Heart left ventricle (tissue), 16 donors: ENCODE measurements at regions not wholly inside any gene's neighbourhood (a gene's known extent, or its start where the extent isn't known, plus 50 kb on each side); places are given as distances from the start of the nearest gene placed in this dataset.

Experiments used
- ATAC-seq, 4 donors: fragments of 200-7000 bp; cut with Tn5 transposase; one replicate each; pipeline ENCODE4 v1.9.1; 2020 to 2022; ENCODE audit warnings: moderate library complexity in 4 of 4, mild to moderate bottlenecking in 3 of 4, moderate number of reproducible peaks in 1 of 4
- DNase-seq, 5 donors: peaks; one replicate each; pipeline ENCODE4 v3.0.0-alpha.2; 2020
- H3K27ac ChIP-seq, 12 donors: fragments of 200-600 bp; sonication (generic) in 4 of 12; one replicate each; pipeline versions ENCODE4 v1.5.0 to v1.8.0; 2016 to 2022; ENCODE audit warnings: mild to moderate bottlenecking in 2 of 12
- H3K27me3 ChIP-seq, 9 donors: fragments of 200-600 bp; sonication (generic) in 2 of 9; one replicate each; pipeline versions ENCODE4 v1.5.1 to v1.8.0; 2016 to 2022; ENCODE audit warnings: mild to moderate bottlenecking in 3 of 9
- H3K36me3 ChIP-seq, 9 donors: fragments of 200-600 bp; sonication (generic) in 2 of 9; one replicate each; pipeline versions ENCODE4 v1.5.0 to v1.8.0; 2018 to 2022; ENCODE audit warnings: mild to moderate bottlenecking in 2 of 9
- H3K4me1 ChIP-seq, 12 donors: fragments of 200-600 bp; sonication (generic) in 4 of 12; one replicate each; pipeline versions ENCODE4 v1.5.0 to v1.8.0; 2016 to 2022; ENCODE audit warnings: mild to moderate bottlenecking in 3 of 12
- H3K4me3 ChIP-seq, 12 donors: fragments of 200-600 bp; sonication (generic) in 4 of 12; one replicate each; pipeline versions ENCODE4 v1.5.0 to v1.8.0; 2017 to 2022; ENCODE audit warnings: mild to moderate bottlenecking in 9 of 12, moderate library complexity in 4 of 12
- H3K9me3 ChIP-seq, 12 donors: fragments of 200-600 bp; sonication (generic) in 4 of 12; one replicate each; pipeline versions ENCODE4 v1.5.0 to v1.8.0; 2016 to 2022; ENCODE audit warnings: mild to moderate bottlenecking in 1 of 12
- CTCF ChIP-seq, 12 donors: fragments of 200-600 bp; sonication (generic) in 4 of 12; IDR thresholded peaks; one replicate each; pipeline versions ENCODE4 v1.5.0 to v1.8.0; 2018 to 2022; ENCODE audit warnings: antibody characterized with exemption in 12 of 12, mild to moderate bottlenecking in 5 of 12
- POLR2A ChIP-seq, 2 donors: fragments of 450-650 bp; IDR thresholded peaks; one replicate each; pipeline ENCODE4 v1.6.1; 2017; ENCODE audit warnings: antibody characterized with exemption in 2 of 2, mild to moderate bottlenecking in 2 of 2, moderate library complexity in 2 of 2
- WGBS, 4 donors: extraction: QIAGEN DNeasy Blood & Tissue Kit in 2 of 4; methylation state at CpG; one replicate each; pipeline versions ENCODE4 v1.1.5 to v1.1.7; 2013 to 2018; 5-methylcytosine and 5-hydroxymethylcytosine counted together
- intact Hi-C, 10 donors: fragments of 100-400 bp; cut with DNase I; formaldehyde crosslinking; loops; one replicate each; pipeline versions ENCODE4 v1.11.1 to v1.14.2; 2022
- donor health status: ischemic (EF 13 %, LVEDD 7.1; RV severe dilation, severe dysfunction).
- donor health status: healthy with polysubstance abuse.
- donor health status: DM: no; HTN: yes; CAD: no.
- donor health status: DM: no; HTN: no; CAD: no.
- donor health status: ischemic (EF 25% LVEDD 6.9; RV normal size, moderate dysfunction).
- donor health status: ischemic (EF 25% LVEDD 5.7; RV mildly dilated, moderate dysfunction).
- donor health status: healthy.
- donor health status: DM: yes; HTN: yes; CAD: no.
- donor health status: ischemic (EF 35%, LVEDD 5.7; RV mildly dilated, moderate dysfunction).
- donor health status: nonischemic (EF 11% LVEDD 7.7; RV severe dilation, severe dysfunction).
- donor health status: DM: yes; HTN: yes; CAD: no.
- donor health status: PGD.
- donor health status: ischemic (EF 29% LVEDD 5.4; RV normal size, mild dysfunction).
- donor health status: nonischemic (EF 23%, LVEDD 6.1; RV moderate dilation, normal function).

DNA sequence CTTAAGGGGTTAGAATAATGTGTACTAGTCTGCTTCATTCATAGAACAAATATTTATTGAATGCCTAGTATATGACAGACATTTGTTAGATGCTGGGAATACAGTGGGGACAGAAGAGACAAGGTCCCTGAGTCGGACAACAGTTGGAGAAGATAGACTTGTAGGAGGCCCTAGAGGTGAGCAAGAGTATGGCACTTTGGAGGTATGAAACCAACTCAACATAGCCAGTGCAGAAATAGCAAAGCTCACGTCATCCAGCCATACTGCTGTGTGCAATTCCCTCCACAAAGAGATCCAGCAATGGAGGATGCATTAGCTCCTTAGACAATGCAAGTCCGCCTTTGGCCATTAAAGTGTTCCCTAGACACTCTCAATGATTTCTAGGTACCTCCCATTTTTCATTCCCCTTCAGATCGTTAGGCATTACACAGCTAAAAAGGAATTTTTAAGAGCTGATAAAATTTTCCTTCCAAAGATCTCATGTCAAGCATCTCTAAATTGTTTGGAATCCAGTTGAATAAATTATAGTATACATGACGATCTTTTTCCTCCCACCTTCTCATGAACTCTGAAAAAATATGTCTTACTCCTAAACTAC is 1949.6 kb upstream of the WWC1 start:
- 51 to 65% (median 63%) methylated on average over 5 of the region's 5 CpGs for WGBS, 4 donors
- Histone ChIP-seq H3K9me3 (no peaks in the 10 kb centered on the region), H3K36me3 (no peaks in the 10 kb centered on the region), H3K27ac (no peak overlapping the region), H3K4me3 (no peak overlapping the region), H3K27me3 (no peaks in the 10 kb centered on the region), H3K4me1 (no peaks in the 10 kb centered on the region)
- TF ChIP-seq POLR2A (IDR thresholded peaks at IDR 0.05) (no peak), CTCF (IDR thresholded peaks at IDR 0.05) (peak in 2 of 12 donors; percentile 21 to 25)
- ATAC-seq (peak in 1 of 4 donors; percentile 39), DNase-seq (no peak)
- intact Hi-C loops, result no loop called here

GRCh38 chr5:166342402-166342801 is 1949.0 kb upstream of the WWC1 start:
- TF ChIP-seq CTCF (IDR thresholded peaks at IDR 0.05) (no peak), POLR2A (IDR thresholded peaks at IDR 0.05) (no peak)
- DNase-seq (no peak), ATAC-seq (peak in 2 of 4 donors; percentile 22 to 85)
- intact Hi-C loops, result no loop called here
- Histone ChIP-seq H3K9me3 (no peaks in the 10 kb centered on the region), H3K4me3 (no peak overlapping the region), H3K4me1 (no peaks in the 10 kb centered on the region), H3K27me3 (peaks cover 0 to 1% (median 0%) of the 10 kb centered on the region in 9 donors), H3K27ac (no peak overlapping the region), H3K36me3 (no peaks in the 10 kb centered on the region)
- WGBS, 4 donors, result 51 to 74% (median 61%) methylated on average over 3 of the region's 3 CpGs

DNA sequence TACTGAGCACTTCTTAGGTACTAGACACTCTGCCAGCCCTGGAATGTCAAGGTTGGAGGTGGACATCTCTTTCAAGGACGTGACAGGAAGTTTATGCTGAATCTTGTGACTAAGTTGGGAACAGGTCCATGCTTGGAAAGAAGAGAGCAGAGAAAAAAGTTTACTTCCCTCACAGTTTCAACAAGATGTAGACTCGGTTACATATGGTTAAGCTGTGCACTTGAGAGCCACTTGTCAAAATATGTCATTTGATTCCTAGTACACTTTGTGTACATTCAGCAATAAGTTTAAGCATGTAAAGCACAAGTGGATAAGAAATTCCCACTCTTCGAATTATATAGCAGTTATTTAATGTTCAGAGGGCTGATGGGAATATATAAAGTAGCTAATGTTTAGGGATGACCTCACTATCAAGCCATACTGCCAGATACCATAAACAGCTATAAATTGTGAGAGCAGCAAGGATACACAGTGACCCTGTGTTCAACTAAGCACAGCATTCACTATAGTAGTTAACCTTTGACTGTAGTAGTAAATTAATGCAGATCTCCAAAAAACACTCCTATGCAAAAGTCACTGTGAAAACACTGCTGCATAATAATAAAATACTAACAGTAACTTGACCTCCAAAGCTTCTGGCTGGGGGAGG is 1944.6 kb upstream of the WWC1 start:
- WGBS, 4 donors, result 30 to 33% (median 31%) methylated on average over 3 of the region's 3 CpGs
- no peak overlapping the region for H3K4me3 ChIP-seq
- intact Hi-C loops, result no loop called here
- no peak for ATAC-seq
- no peak for TF ChIP-seq CTCF (IDR thresholded peaks at IDR 0.05)
- no peak for DNase-seq
- H3K36me3 ChIP-seq, result no peaks in the 10 kb centered on the region
- no peaks in the 10 kb centered on the region for H3K9me3 ChIP-seq
- H3K27me3 ChIP-seq, result peaks cover 0 to 4% (median 0%) of the 10 kb centered on the region in 9 donors
- no peaks in the 10 kb centered on the region for H3K4me1 ChIP-seq
- H3K27ac ChIP-seq, result no peak overlapping the region

- H3K36me3 ChIP-seq, result no peaks in the 10 kb centered on the region
- ATAC-seq, result no peak
- TF ChIP-seq POLR2A (IDR thresholded peaks at IDR 0.05) (no peak), CTCF (IDR thresholded peaks at IDR 0.05) (no peak)
These were observed 1942.4 kb upstream of the WWC1 start for GRCh38 chr5:166349046-166349445.

More at GRCh38 chr5:166349046-166349445, 1942.4 kb upstream of the WWC1 start:
- Histone ChIP-seq H3K4me3 (no peak overlapping the region), H3K4me1 (no peaks in the 10 kb centered on the region), H3K27ac (no peak overlapping the region), H3K9me3 (no peaks in the 10 kb centered on the region), H3K27me3 (peaks cover 0 to 4% (median 0%) of the 10 kb centered on the region in 9 donors)
- WGBS, 4 donors, result 30 to 36% (median 32%) methylated on average over 1 of the region's 1 CpG
- DNase-seq, result no peak
- intact Hi-C loops, result no loop called here
